HEK293 (cell line): ENCODE measurements at regions not wholly inside any gene's neighbourhood (a gene's known extent, or its start where the extent isn't known, plus 50 kb on each side); places are given as distances from the start of the nearest gene placed in this dataset.

ENCODE experiments used
- CTCF ChIA-PET: fragments of 350-600 bp; formaldehyde crosslinking; extraction: SDS; loops from one replicate; lab custom pipeline; 2021; ENCODE audit warnings: antibody characterized with exemption; lab: Yijun Ruan, JAX
- POLR2A ChIA-PET: fragments of 300-600 bp; formaldehyde crosslinking; extraction: SDS; loops from one replicate; lab custom pipeline; 2020; ENCODE audit warnings: antibody characterized with exemption, inconsistent platforms; lab: Yijun Ruan, JAX
- H3K27ac ChIP-seq: fragments of 200-500 bp; sonication (Bioruptor generic); 2 replicates; pipeline ENCODE4 v1.5.1; 2014; ENCODE audit warnings: low read depth, low read length, control low read depth, inconsistent platforms; ENCODE audit errors: extremely low read depth
- H3K36me3 ChIP-seq, 2 experiments: fragments of 200-500 bp in 1 of 2; sonication (Bioruptor generic) in 1 of 2; 1 replicate in 1 of 2; 2 replicates in 1 of 2; pipeline ENCODE4 v1.5.1; 2014 to 2017; ENCODE audit warnings: inconsistent platforms in 2 of 2, low read length in 2 of 2; ENCODE audit not compliant: control insufficient read depth in 2 of 2, insufficient read depth in 1 of 2
- H3K4me1 ChIP-seq: fragments of 200-500 bp; sonication (Bioruptor generic); 2 replicates; pipeline ENCODE4 v1.5.1; 2014; ENCODE audit warnings: mild to moderate bottlenecking, low read length, inconsistent platforms; ENCODE audit not compliant: control insufficient read depth, insufficient read depth
- H3K4me3 ChIP-seq: 2 replicates; pipeline ENCODE4 v1.5.1; 2011; ENCODE audit warnings: low read depth, mild to moderate bottlenecking, control low read depth, low read length, moderate library complexity
- H3K9me3 ChIP-seq: fragments of 200-500 bp; sonication (Bioruptor generic); 2 replicates; pipeline ENCODE4 v1.5.1; 2014; ENCODE audit warnings: low read depth, low read length, inconsistent platforms; ENCODE audit not compliant: control insufficient read depth, insufficient read depth
- BCL11A ChIP-seq: fragments of 450-650 bp; formaldehyde crosslinking; IDR thresholded peaks from 2 replicates; pipeline ENCODE4 v1.5.1; 2016; ENCODE audit warnings: low read depth, missing biosample characterization, missing genetic modification characterization
- GFI1B ChIP-seq: fragments of 450-650 bp; formaldehyde crosslinking; IDR thresholded peaks from 2 replicates; pipeline ENCODE4 v1.5.1; 2016; ENCODE audit warnings: missing biosample characterization, missing genetic modification characterization
- GLI4 ChIP-seq: fragments of 450-650 bp; formaldehyde crosslinking; IDR thresholded peaks from 2 replicates; pipeline ENCODE4 v1.5.1; 2016; ENCODE audit warnings: missing biosample characterization, missing genetic modification characterization
- HOXD13 ChIP-seq: sonication (generic); formaldehyde crosslinking; IDR thresholded peaks from 2 replicates; pipeline ENCODE4 v1.8.0; 2022; ENCODE audit warnings: missing genetic modification reagents, borderline replicate concordance
- IKZF3 ChIP-seq: fragments of 450-650 bp; IDR thresholded peaks from 2 replicates; pipeline ENCODE4 v1.5.0; 2018; ENCODE audit warnings: missing biosample characterization, mild to moderate bottlenecking, missing genetic modification characterization, moderate library complexity
- KLF16 ChIP-seq: fragments of 450-650 bp; formaldehyde crosslinking; IDR thresholded peaks from 2 replicates; pipeline ENCODE4 v1.5.1; 2017; ENCODE audit warnings: missing biosample characterization, missing genetic modification characterization
- REST ChIP-seq: fragments of 450-650 bp; formaldehyde crosslinking; IDR thresholded peaks from 2 replicates; pipeline ENCODE4 v1.5.1; 2016; ENCODE audit warnings: missing biosample characterization, missing genetic modification characterization
- SCRT2 ChIP-seq: fragments of 450-650 bp; formaldehyde crosslinking; IDR thresholded peaks from 2 replicates; pipeline ENCODE4 v1.5.1; 2016; ENCODE audit warnings: missing biosample characterization, missing genetic modification characterization
- SP2 ChIP-seq: fragments of 450-650 bp; formaldehyde crosslinking; IDR thresholded peaks from 2 replicates; pipeline ENCODE4 v1.5.1; 2016; ENCODE audit warnings: missing biosample characterization, missing genetic modification characterization
- YY1 ChIP-seq: fragments of 450-650 bp; formaldehyde crosslinking; IDR thresholded peaks from 2 replicates; pipeline ENCODE4 v1.5.1; 2018; ENCODE audit warnings: missing biosample characterization, missing genetic modification characterization
- YY2 ChIP-seq: fragments of 450-650 bp; formaldehyde crosslinking; IDR thresholded peaks from 2 replicates; pipeline ENCODE4 v1.5.1; 2016; ENCODE audit warnings: missing biosample characterization, missing genetic modification characterization
- ZFP41 ChIP-seq: fragments of 450-650 bp; formaldehyde crosslinking; IDR thresholded peaks from 2 replicates; pipeline ENCODE4 v1.5.1; 2016; ENCODE audit warnings: missing biosample characterization, missing genetic modification characterization, borderline replicate concordance
- ZNF114 ChIP-seq: fragments of 450-650 bp; formaldehyde crosslinking; IDR thresholded peaks from 2 replicates; pipeline ENCODE4 v1.5.0; 2017; ENCODE audit warnings: missing biosample characterization, missing genetic modification characterization
- ZNF2 ChIP-seq: fragments of 450-650 bp; formaldehyde crosslinking; IDR thresholded peaks from 2 replicates; pipeline ENCODE4 v1.5.1; 2016; ENCODE audit warnings: missing biosample characterization, missing genetic modification characterization
- ZNF214 ChIP-seq: fragments of 450-650 bp; formaldehyde crosslinking; IDR thresholded peaks from 2 replicates; pipeline ENCODE4 v1.5.1; 2017; ENCODE audit warnings: missing biosample characterization, mild to moderate bottlenecking, missing genetic modification characterization, borderline replicate concordance
- ZNF341 ChIP-seq: fragments of 450-650 bp; formaldehyde crosslinking; IDR thresholded peaks from 2 replicates; pipeline ENCODE4; 2016; ENCODE audit warnings: low read depth, missing biosample characterization, missing genetic modification characterization
- ZNF473 ChIP-seq: fragments of 450-650 bp; formaldehyde crosslinking; IDR thresholded peaks from 2 replicates; pipeline ENCODE4 v1.5.1; 2017; ENCODE audit warnings: missing biosample characterization, missing genetic modification characterization
- ZNF548 ChIP-seq: fragments of 450-650 bp; formaldehyde crosslinking; IDR thresholded peaks from 2 replicates; pipeline ENCODE4 v1.5.1; 2016; ENCODE audit warnings: missing biosample characterization, missing genetic modification characterization
- ZNF555 ChIP-seq: fragments of 450-650 bp; formaldehyde crosslinking; conservative IDR thresholded peaks from 2 replicates; pipeline ENCODE4 v1.5.1; 2017; ENCODE audit warnings: missing biosample characterization, mild to moderate bottlenecking, missing genetic modification characterization, inconsistent platforms
- ZNF623 ChIP-seq: fragments of 450-650 bp; formaldehyde crosslinking; IDR thresholded peaks from 2 replicates; pipeline ENCODE4 v1.5.1; 2016; ENCODE audit warnings: missing biosample characterization, missing genetic modification characterization
- ZNF639 ChIP-seq: fragments of 450-650 bp; formaldehyde crosslinking; IDR thresholded peaks from 2 replicates; pipeline ENCODE4 v1.5.1; 2016; ENCODE audit warnings: missing biosample characterization, missing genetic modification characterization
- ZNF664 ChIP-seq: fragments of 450-650 bp; formaldehyde crosslinking; IDR thresholded peaks from 2 replicates; pipeline ENCODE4 v1.5.1; 2016; ENCODE audit warnings: missing biosample characterization, missing genetic modification characterization
- ZNF76 ChIP-seq: fragments of 450-650 bp; formaldehyde crosslinking; IDR thresholded peaks from 2 replicates; pipeline ENCODE4; 2016; ENCODE audit warnings: low read depth, missing biosample characterization, missing genetic modification characterization, borderline replicate concordance
- ZNF785 ChIP-seq: fragments of 450-650 bp; formaldehyde crosslinking; IDR thresholded peaks from 2 replicates; pipeline ENCODE4 v1.5.1; 2016; ENCODE audit warnings: missing biosample characterization, missing genetic modification characterization
- ZNF792 ChIP-seq: fragments of 450-650 bp; formaldehyde crosslinking; IDR thresholded peaks from 2 replicates; pipeline ENCODE4 v1.5.1; 2016; ENCODE audit warnings: missing biosample characterization, missing genetic modification characterization
- ZSCAN16 ChIP-seq: fragments of 450-650 bp; formaldehyde crosslinking; IDR thresholded peaks from 2 replicates; pipeline ENCODE4 v1.5.1; 2016; ENCODE audit warnings: missing biosample characterization, missing genetic modification characterization
- TF ChIP-seq, protein P1 (sequence below): fragments of 450-650 bp; formaldehyde crosslinking; IDR thresholded peaks from 2 replicates; pipeline ENCODE4 v1.5.1; 2016; ENCODE audit warnings: missing biosample characterization, missing genetic modification characterization

GRCh38 chr3:28101705-28102104 is 139.7 kb upstream of the CMC1 start:
- no peak for TF ChIP-seq ZNF785 (tag by site-specific recombination)
- no peak for TF ChIP-seq ZSCAN16 (tag by site-specific recombination)
- no peak for TF ChIP-seq SP2 (tag by site-specific recombination)
- TF ChIP-seq ZNF548 (tag by site-specific recombination): no peak
- no peak for TF ChIP-seq ZNF214 (tag by site-specific recombination)
- no peak for TF ChIP-seq ZNF639 (tag by site-specific recombination)
- no peak for TF ChIP-seq ZNF555
- no peak for TF ChIP-seq ZNF664
- TF ChIP-seq SCRT2 (tag by site-specific recombination): no peak
- no peak for TF ChIP-seq YY1 (tag by site-specific recombination)
- no peak for TF ChIP-seq ZNF792 (tag by site-specific recombination)
- no peak for TF ChIP-seq ZFP41 (tag by site-specific recombination)
- no peak for TF ChIP-seq ZNF76 (tag by site-specific recombination)
- TF ChIP-seq BCL11A (tag by site-specific recombination): no peak
- no peak for TF ChIP-seq IKZF3 (tag by site-specific recombination)
- no peak for TF ChIP-seq KLF16
- TF ChIP-seq ZNF473 (tag by site-specific recombination): no peak
- no peak for TF ChIP-seq ZNF623
- no peak for TF ChIP-seq ZNF114 (tag by site-specific recombination)
- TF ChIP-seq ZNF2 (tag by site-specific recombination): no peak
- TF ChIP-seq, all 188 proteins: peak for 0
- Histone ChIP-seq H3K4me1 (no peaks in the 10 kb centered on the region), H3K36me3 (no peaks in the 10 kb centered on the region), H3K27ac (no peak overlapping the region), H3K9me3 (no peaks in the 10 kb centered on the region), H3K4me3 (no peak overlapping the region)
- ChIA-PET POLR2A (no interaction called here), CTCF (no interaction called here)

- Histone ChIP-seq H3K4me1 (no peaks in the 10 kb centered on the region), H3K4me3 (no peak overlapping the region), H3K27ac (no peak overlapping the region), H3K9me3 (no peaks in the 10 kb centered on the region), H3K36me3 (no peaks in the 10 kb centered on the region)
- CTCF ChIA-PET: interaction anchor here (0.7 kb wide), 1 partner anchor 12 kb away, joined by 3 read pairs; no protein-coding TSS in a partner anchor
- POLR2A ChIA-PET: no interaction called here
- TF ChIP-seq HOXD13 (CRISPR knock-in tag): no peak
Measured at GRCh38 chr3:28103861-28104260, 137.6 kb upstream of the CMC1 start.

- ChIA-PET CTCF (no interaction called here), POLR2A (no interaction called here)
- no peaks in the 10 kb centered on the region for H3K4me1 ChIP-seq
- no peak for TF ChIP-seq ZNF548 (tag by site-specific recombination)
- TF ChIP-seq YY2 (tag by site-specific recombination): no peak
- TF ChIP-seq GFI1B (tag by site-specific recombination): no peak
- no peak for TF ChIP-seq ZNF341 (tag by site-specific recombination)
- TF ChIP-seq GLI4 (tag by site-specific recombination): no peak
- no peak for TF ChIP-seq REST
- TF ChIP-seq, protein P1, sequence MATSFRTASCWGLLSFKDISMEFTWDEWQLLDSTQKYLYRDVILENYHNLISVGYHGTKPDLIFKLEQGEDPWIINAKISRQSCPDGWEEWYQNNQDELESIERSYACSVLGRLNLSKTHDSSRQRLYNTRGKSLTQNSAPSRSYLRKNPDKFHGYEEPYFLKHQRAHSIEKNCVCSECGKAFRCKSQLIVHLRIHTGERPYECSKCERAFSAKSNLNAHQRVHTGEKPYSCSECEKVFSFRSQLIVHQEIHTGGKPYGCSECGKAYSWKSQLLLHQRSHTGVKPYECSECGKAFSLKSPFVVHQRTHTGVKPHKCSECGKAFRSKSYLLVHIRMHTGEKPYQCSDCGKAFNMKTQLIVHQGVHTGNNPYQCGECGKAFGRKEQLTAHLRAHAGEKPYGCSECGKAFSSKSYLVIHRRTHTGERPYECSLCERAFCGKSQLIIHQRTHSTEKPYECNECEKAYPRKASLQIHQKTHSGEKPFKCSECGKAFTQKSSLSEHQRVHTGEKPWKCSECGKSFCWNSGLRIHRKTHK (tag by site-specific recombination): no peak
- no peak overlapping the region for H3K27ac ChIP-seq
- no peaks in the 10 kb centered on the region for H3K36me3 ChIP-seq
- H3K4me3 ChIP-seq: no peak overlapping the region
- H3K9me3 ChIP-seq: no peaks in the 10 kb centered on the region
Measured at GRCh38 chr3:28104896-28105534, 136.4 kb upstream of the CMC1 start.
